GM12878 (cell line): ENCODE measurements at regions not wholly inside any gene's neighbourhood (a gene's known extent, or its start where the extent isn't known, plus 50 kb on each side); places are given as distances from the start of the nearest gene placed in this dataset.

Source experiments
- CREM ChIP-seq: IDR thresholded peaks from 2 replicates; pipeline ENCODE4 v1.6.1; 2014; ENCODE audit warnings: antibody characterized with exemption, low read depth
- SP1 ChIP-seq: IDR thresholded peaks from one replicate; pipeline ENCODE4 v1.6.1; 2011; ENCODE audit warnings: low read depth, low read length

DNA sequence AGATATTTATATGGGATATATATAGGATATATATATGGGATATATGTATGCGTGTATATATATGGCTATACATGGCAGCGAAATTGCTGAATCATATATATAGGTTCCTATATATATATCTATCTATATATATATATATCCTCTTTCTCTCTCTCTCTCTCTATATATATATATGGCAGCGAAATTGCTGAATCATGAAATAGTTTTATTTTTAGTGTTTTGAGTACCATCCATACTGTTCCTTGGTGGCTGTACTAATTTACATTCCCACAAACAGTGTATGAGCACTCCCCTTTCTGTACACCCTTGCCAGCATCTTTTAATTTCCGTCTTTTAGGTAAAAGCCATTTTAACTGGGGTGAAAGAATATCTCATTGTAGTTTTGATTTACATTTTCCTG is 397.6 kb upstream of the LINC00305 start:
- TF ChIP-seq CREM, result no peak
- no peak for TF ChIP-seq SP1
